Lower leg skin (tissue), 4 donors: ENCODE measurements at regions not wholly inside any gene's neighbourhood (a gene's known extent, or its start where the extent isn't known, plus 50 kb on each side); places are given as distances from the start of the nearest gene placed in this dataset.
"Not testable (repeated sequence)": the region's sequence is repeated elsewhere in the genome, so short reads cannot be mapped to it uniquely, and the experiment has no call there.

Source experiments
- DNase-seq, 2 donors: peaks; one replicate each; pipeline ENCODE4 v3.0.0-alpha.2; 2019; ENCODE audit warnings: low spot score in 2 of 2
- H3K4me3 ChIP-seq: fragments of 200-600 bp; sonication (generic); 2 replicates; pipeline ENCODE4 v1.5.1; 2017; ENCODE audit warnings: mild to moderate bottlenecking, low read depth; ENCODE audit not compliant: poor library complexity, severe bottlenecking
- POLR2A ChIP-seq, 2 donors: fragments of 450-650 bp; IDR thresholded peaks; one replicate each; pipeline ENCODE4 v1.6.1; 2016 to 2017; ENCODE audit warnings: antibody characterized with exemption in 2 of 2, mild to moderate bottlenecking in 1 of 2, moderate library complexity in 1 of 2
- WGBS, 2 donors: methylation state at CpG; one replicate each; pipeline ENCODE4 v1.1.5; 2018; 5-methylcytosine and 5-hydroxymethylcytosine counted together
- intact Hi-C: fragments of 100-400 bp; cut with DNase I; formaldehyde crosslinking; loops from one replicate; pipeline ENCODE4 v1.15.0; 2023; ENCODE audit warnings: low total_unique reads
- TF ChIP-seq, protein P1 (sequence below), 3 donors: fragments of 450-650 bp; IDR thresholded peaks; one replicate each; pipeline ENCODE4 v1.5.1; 2016; ENCODE audit warnings: antibody characterized with exemption in 3 of 3, mild to moderate bottlenecking in 3 of 3, moderate library complexity in 2 of 3

DNA sequence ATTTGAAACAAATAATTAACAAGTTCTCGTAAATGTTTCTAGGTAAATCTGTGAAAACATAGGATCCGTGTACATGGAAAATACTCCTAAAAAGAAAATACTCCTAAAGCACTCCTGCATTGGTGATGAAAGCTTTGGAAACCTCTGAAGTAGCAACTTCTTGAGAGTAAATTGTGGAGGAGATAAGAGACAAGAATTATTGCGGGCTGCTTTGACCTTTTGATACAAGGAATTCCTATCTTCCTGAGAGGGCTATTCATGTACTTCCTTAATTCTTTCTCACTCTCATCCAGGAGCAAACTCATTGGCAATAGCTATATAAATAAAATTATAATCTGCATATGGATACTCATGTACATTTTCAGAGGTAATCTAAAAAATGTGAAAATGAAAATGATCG, 158.4 kb upstream of the PIK3R1 start:
- intact Hi-C loops = no loop called here
- H3K4me3 ChIP-seq = no peak overlapping the region
- WGBS, 2 donors = 92 to 93% methylated on average over 4 of the region's 4 CpGs
- TF ChIP-seq, protein P1, sequence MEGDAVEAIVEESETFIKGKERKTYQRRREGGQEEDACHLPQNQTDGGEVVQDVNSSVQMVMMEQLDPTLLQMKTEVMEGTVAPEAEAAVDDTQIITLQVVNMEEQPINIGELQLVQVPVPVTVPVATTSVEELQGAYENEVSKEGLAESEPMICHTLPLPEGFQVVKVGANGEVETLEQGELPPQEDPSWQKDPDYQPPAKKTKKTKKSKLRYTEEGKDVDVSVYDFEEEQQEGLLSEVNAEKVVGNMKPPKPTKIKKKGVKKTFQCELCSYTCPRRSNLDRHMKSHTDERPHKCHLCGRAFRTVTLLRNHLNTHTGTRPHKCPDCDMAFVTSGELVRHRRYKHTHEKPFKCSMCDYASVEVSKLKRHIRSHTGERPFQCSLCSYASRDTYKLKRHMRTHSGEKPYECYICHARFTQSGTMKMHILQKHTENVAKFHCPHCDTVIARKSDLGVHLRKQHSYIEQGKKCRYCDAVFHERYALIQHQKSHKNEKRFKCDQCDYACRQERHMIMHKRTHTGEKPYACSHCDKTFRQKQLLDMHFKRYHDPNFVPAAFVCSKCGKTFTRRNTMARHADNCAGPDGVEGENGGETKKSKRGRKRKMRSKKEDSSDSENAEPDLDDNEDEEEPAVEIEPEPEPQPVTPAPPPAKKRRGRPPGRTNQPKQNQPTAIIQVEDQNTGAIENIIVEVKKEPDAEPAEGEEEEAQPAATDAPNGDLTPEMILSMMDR (IDR thresholded peaks at IDR 0.05) = no peak
- no peak for TF ChIP-seq POLR2A (IDR thresholded peaks at IDR 0.05)
- DNase-seq = no peak

DNA sequence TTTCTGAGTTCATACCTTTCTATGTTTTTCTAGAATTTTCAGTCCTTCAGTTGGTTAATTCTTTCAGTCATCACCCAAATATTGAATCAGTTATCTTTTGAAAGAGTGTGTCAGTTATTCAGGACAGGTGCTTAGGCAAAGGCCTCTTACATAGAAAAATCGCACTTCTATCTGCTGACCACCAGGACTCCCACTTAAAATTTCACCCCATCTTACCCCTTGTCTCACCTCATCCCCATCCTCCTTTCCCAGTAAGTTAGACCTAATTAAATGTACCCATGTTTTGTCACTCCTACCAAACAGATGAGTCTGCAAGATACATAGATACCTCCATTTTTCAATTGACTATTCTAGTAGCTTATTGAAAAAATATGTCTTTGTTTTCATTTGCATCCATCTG, 159.9 kb upstream of the PIK3R1 start:
- H3K4me3 ChIP-seq = no peak overlapping the region
- 91 to 100% methylated on average over 1 of the region's 1 CpG for WGBS, 2 donors
- intact Hi-C loops = no loop called here
- TF ChIP-seq, protein P1 (IDR thresholded peaks at IDR 0.05) = no peak
- no peak for TF ChIP-seq POLR2A (IDR thresholded peaks at IDR 0.05)
- DNase-seq = no peak

DNA sequence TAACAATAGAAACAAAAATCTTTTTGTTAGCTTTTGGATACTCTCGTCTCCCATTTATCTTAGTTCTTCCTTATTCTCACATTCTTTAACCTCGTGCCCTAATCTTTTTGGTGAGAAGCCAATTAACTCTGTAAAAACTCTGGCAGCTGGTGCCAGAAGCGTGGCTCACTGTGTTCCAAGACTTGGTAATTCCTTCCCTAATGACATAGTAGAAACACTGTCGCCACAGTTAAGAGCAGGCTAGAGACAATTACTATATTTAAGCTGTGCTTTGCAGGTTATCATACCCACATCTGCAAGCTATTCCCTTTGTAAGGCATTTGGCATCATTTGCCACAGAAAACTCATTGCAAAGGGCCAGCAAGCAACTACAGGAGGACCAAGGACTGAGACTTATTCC, 160.9 kb upstream of the PIK3R1 start:
- H3K4me3 ChIP-seq = no peak overlapping the region
- 27 to 32% methylated on average over 4 of the region's 4 CpGs for WGBS, 2 donors
- no peak for DNase-seq
- TF ChIP-seq, protein P1 (IDR thresholded peaks at IDR 0.05) = no peak
- TF ChIP-seq POLR2A (IDR thresholded peaks at IDR 0.05) = no peak
- intact Hi-C loops = no loop called here

DNA sequence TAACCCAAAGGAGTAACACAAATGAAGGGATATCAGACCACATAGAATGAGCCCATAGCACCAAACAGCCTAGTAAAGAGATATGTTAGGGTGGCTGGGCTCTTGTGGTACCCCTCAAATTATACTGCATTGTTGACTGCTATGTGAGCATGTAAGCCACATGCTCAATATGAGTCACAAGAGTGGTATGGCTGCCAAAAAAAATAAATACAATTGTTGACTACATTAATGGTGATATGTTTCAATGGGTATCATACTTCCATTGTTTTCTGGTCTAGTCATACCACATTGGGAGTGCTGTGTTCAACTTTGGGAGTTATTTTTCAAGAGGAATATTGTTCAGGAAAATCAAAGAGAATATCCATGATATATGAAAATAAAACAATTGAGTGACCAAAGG, 162.4 kb upstream of the PIK3R1 start:
- no peak for TF ChIP-seq POLR2A (IDR thresholded peaks at IDR 0.05)
- TF ChIP-seq, protein P1 (IDR thresholded peaks at IDR 0.05) = no peak
- intact Hi-C loops = no loop called here
- H3K4me3 ChIP-seq = no peak overlapping the region
- no peak for DNase-seq

DNA sequence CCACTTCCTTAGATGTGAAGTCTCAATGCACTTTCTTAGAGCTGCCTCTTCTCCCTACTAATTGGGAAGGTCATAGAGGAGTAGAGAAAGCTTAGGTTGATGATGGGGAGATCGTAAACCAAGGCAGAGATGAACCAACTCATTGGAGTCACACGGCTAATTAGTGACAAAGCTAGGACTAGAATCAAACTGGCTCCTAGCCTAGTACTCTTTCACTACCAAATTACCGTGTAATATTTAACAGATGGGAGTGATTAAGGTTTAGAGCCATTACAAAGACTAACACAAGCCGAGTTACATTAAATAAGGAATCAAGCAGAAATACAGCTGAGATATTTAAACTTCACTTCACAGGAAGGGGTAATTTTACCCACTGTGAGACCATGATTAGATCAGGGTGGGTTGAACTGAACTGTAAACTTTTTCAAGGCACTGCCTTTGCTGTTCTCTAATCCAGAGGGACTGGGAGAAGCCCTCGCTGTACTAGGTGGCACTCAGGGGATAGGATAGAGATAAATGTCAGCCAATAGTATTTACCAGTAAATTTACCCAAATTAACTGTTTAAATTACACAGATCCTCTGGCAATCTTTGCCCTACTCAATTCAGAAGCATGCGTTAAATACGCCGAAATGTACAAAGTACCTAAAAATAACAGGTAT, 166.4 kb upstream of the PIK3R1 start:
- no peak for DNase-seq
- WGBS, 2 donors = 71 to 76% methylated on average over 8 of the region's 8 CpGs
- no peak overlapping the region for H3K4me3 ChIP-seq
- no peak for TF ChIP-seq POLR2A (IDR thresholded peaks at IDR 0.05)
- TF ChIP-seq, protein P1 (IDR thresholded peaks at IDR 0.05) = no peak
- intact Hi-C loops = no loop called here

DNA sequence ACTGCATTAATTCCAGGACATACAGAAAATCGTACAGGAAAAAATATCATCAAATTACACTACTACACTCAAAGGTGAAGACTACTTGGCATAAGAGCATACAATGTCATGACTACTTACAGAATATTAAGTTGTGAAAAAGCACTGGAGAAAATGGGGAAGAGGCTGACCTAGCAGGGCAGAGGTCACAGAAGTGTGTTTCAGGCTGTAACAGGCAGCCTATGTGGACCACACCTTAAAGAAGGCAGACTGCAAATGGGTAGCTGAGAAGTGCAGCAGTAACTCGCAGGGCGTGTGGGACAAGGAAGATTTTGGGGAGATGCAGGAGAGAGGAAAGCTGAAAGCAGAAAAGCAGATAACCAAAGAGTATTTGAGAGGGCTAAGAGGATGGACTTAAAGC, 167.0 kb upstream of the PIK3R1 start:
- intact Hi-C loops = no loop called here
- TF ChIP-seq, protein P1 (IDR thresholded peaks at IDR 0.05) = no peak
- TF ChIP-seq POLR2A (IDR thresholded peaks at IDR 0.05) = no peak

DNA sequence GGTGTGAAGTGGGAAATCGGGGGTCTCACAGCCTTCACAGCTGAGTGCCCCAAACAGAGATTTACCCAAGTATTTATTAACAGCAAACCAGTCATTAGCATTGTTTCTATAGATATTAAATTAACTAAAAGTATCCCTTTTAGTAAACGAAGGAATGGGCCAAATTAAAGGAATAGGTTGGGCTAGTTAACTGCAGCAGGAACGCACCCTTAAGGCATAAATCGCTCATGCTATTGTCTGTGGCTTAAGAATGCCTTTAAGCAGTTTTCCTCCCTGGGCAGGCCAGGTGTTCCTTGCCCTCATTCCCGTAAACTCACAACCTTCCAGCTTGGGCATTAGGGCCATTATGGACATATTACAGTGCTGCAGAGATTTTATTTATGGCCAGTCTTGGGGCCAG, 167.5 kb upstream of the PIK3R1 start:
- H3K4me3 ChIP-seq, DNase-seq, intact Hi-C loops: not testable (repeated sequence)
- WGBS, 2 donors = 92 to 94% methylated on average over 5 of the region's 5 CpGs

More for the DNA sequence above, 167.0 kb upstream of the PIK3R1 start:
- WGBS, 2 donors = 95 to 99% methylated on average over 3 of the region's 3 CpGs
- DNase-seq = no peak
- no peak overlapping the region for H3K4me3 ChIP-seq
